ENCODE measurements at regions not wholly inside any gene's neighbourhood (a gene's known extent, or its start where the extent isn't known, plus 50 kb on each side); places are given as distances from the start of the nearest gene placed in this dataset.

GRCh38 chr9:81819859-81820546 lies 108.2 kb upstream of the SPATA31D4 start:
- no peak for TF ChIP-seq USF1 (IDR thresholded peaks at IDR 0.05; ENCODE audit: borderline replicate concordance, extremely low read length, insufficient read depth, low read depth, low read length)
- TF ChIP-seq TCF3 (IDR thresholded peaks at IDR 0.05; ENCODE audit: borderline replicate concordance, insufficient read depth, low read depth, low read length), result no peak
- TF ChIP-seq EP300 (IDR thresholded peaks at IDR 0.05; ENCODE audit: borderline replicate concordance in 1 of 2, control insufficient read depth in 1 of 2, low read depth in 2 of 2, low read length in 2 of 2), result no peak
- no peak for TF ChIP-seq POLR2AphosphoS5 (IDR thresholded peaks at IDR 0.05; ENCODE audit: low read length)
- no peak for TF ChIP-seq POLR2A (IDR thresholded peaks at IDR 0.05; ENCODE audit: low read depth, low read length)
- TF ChIP-seq CTCF (IDR thresholded peaks at IDR 0.05 in 2 of 3, conservative IDR thresholded peaks at IDR 0.05 in 1 of 3; ENCODE audit: control insufficient read depth in 2 of 3, extremely low read depth in 1 of 3, insufficient read depth in 1 of 3, low read depth in 3 of 3, low read length in 3 of 3), result no peak
